Stimulated activated naive CD4-positive, alpha-beta T cell treated with Interleukin-2 at 50 U/mL for 16 hours (primary cell): ENCODE measurements at regions not wholly inside any gene's neighbourhood (a gene's known extent, or its start where the extent isn't known, plus 50 kb on each side); places are given as distances from the start of the nearest gene placed in this dataset.
A peak's percentile ranks its signal among the peaks of the same experiment; 100 is the strongest.
"Not testable (repeated sequence)": the region's sequence is repeated elsewhere in the genome, so short reads cannot be mapped to it uniquely, and the experiment has no call there.

ENCODE experiments used
- DNase-seq: peaks from one replicate; lab custom pipeline; 2025; lab: John Stamatoyannopoulos, UW

- DNase-seq = no peak
Measured at GRCh38 chr17:68780596-68780995, 174.6 kb downstream of the ABCA8 start.

GRCh38 chr17:68778726-68779125 is 176.5 kb downstream of the ABCA8 start:
- no peak for DNase-seq

- DNase-seq = no peak
Measured at GRCh38 chr17:68777856-68778694, 176.9 kb upstream of the FAM20A start.

GRCh38 chr17:68777243-68777855 is 176.2 kb upstream of the FAM20A start:
- DNase-seq = no peak

GRCh38 chr17:68776451-68776850 is 175.3 kb upstream of the FAM20A start:
- DNase-seq = no peak

GRCh38 chr17:68775969-68776368 is 174.8 kb upstream of the FAM20A start:
- DNase-seq = no peak

- DNase-seq = no peak
Measured at GRCh38 chr17:68775318-68775717, 174.2 kb upstream of the FAM20A start.

GRCh38 chr17:68771867-68772515 is 170.8 kb upstream of the FAM20A start:
- DNase-seq = no peak

- DNase-seq = no peak
Measured at GRCh38 chr17:68768804-68769203, 167.6 kb upstream of the FAM20A start.

GRCh38 chr17:68766640-68767039 is 165.5 kb upstream of the FAM20A start:
- no peak for DNase-seq

- no peak for DNase-seq
Measured at GRCh38 chr17:68763562-68763961, 162.4 kb upstream of the FAM20A start.

- DNase-seq = no peak
Measured at GRCh38 chr17:68762911-68763310, 161.7 kb upstream of the FAM20A start.

- DNase-seq = no peak
Measured at GRCh38 chr17:68760141-68760475, 158.9 kb upstream of the FAM20A start.

GRCh38 chr17:68759343-68760140 is 158.4 kb upstream of the FAM20A start:
- peak; percentile 4 for DNase-seq

- DNase-seq = no peak
Measured at GRCh38 chr17:68759002-68759342, 157.8 kb upstream of the FAM20A start.

GRCh38 chr17:68757866-68758757 is 156.9 kb upstream of the FAM20A start:
- DNase-seq = not testable (repeated sequence)

GRCh38 chr17:68753985-68754769 is 153.0 kb upstream of the FAM20A start:
- DNase-seq = no peak

- DNase-seq = no peak
Measured at GRCh38 chr17:68750208-68750562, 149.0 kb upstream of the FAM20A start.

GRCh38 chr17:68749349-68750207 is 148.4 kb upstream of the FAM20A start:
- no peak for DNase-seq

- DNase-seq = no peak
Measured at GRCh38 chr17:68748381-68748780, 147.2 kb upstream of the FAM20A start.
